GM18505 (cell line): ENCODE measurements at regions not wholly inside any gene's neighbourhood (a gene's known extent, or its start where the extent isn't known, plus 50 kb on each side); places are given as distances from the start of the nearest gene placed in this dataset.

Experiments used
- ATAC-seq: cut with Tn5 transposase; IDR thresholded peaks from one replicate; pipeline ENCODE4 v1.9.1; 2021; ENCODE audit not compliant: unreplicated experiment
- POLR2A ChIP-seq: IDR thresholded peaks from 4 replicates; pipeline ENCODE4 v1.6.1; 2011; ENCODE audit warnings: borderline replicate concordance; ENCODE audit not compliant: insufficient read depth, insufficient read length; ENCODE audit errors: extremely low read depth

GRCh38 chr4:58566260-58566659 is 1456.1 kb upstream of the IGFBP7 start:
- no peak for TF ChIP-seq POLR2A
- ATAC-seq = no peak

GRCh38 chr4:58564695-58565475 is 1454.7 kb upstream of the IGFBP7 start:
- TF ChIP-seq POLR2A = no peak
- no peak for ATAC-seq

- TF ChIP-seq POLR2A = no peak
- ATAC-seq = no peak
Observed at GRCh38 chr4:58561170-58561569, 1451.0 kb upstream of the IGFBP7 start.

- no peak for TF ChIP-seq POLR2A
- no peak for ATAC-seq
Observed at GRCh38 chr4:58560736-58561135, 1450.6 kb upstream of the IGFBP7 start.

GRCh38 chr4:58553679-58554078 is 1443.5 kb upstream of the IGFBP7 start:
- no peak for TF ChIP-seq POLR2A
- no peak for ATAC-seq

- no peak for TF ChIP-seq POLR2A
- ATAC-seq = no peak
Observed at GRCh38 chr4:58553031-58553430, 1442.8 kb upstream of the IGFBP7 start.

- ATAC-seq = no peak
Observed at GRCh38 chr4:58551676-58552075, 1441.5 kb upstream of the IGFBP7 start.

GRCh38 chr4:58543465-58543864 is 1433.3 kb upstream of the IGFBP7 start:
- no peak for ATAC-seq
- TF ChIP-seq POLR2A = no peak

More at GRCh38 chr4:58551676-58552075, 1441.5 kb upstream of the IGFBP7 start:
- TF ChIP-seq POLR2A = no peak

GRCh38 chr4:58541926-58542325 is 1431.7 kb upstream of the IGFBP7 start:
- ATAC-seq = no peak
- TF ChIP-seq POLR2A = no peak

GRCh38 chr4:58522765-58523382 is 1412.7 kb upstream of the IGFBP7 start:
- ATAC-seq = no peak
- no peak for TF ChIP-seq POLR2A

GRCh38 chr4:58515226-58515625 is 1405.0 kb upstream of the IGFBP7 start:
- no peak for ATAC-seq
- no peak for TF ChIP-seq POLR2A

- no peak for TF ChIP-seq POLR2A
Observed at GRCh38 chr4:58514299-58514698, 1404.1 kb upstream of the IGFBP7 start.

GRCh38 chr4:58510652-58511051 is 1400.5 kb upstream of the IGFBP7 start:
- ATAC-seq = no peak
- no peak for TF ChIP-seq POLR2A

More at GRCh38 chr4:58514299-58514698, 1404.1 kb upstream of the IGFBP7 start:
- ATAC-seq = no peak

- ATAC-seq = no peak
- TF ChIP-seq POLR2A = no peak
Observed at GRCh38 chr4:58507079-58507478, 1396.9 kb upstream of the IGFBP7 start.

GRCh38 chr4:58502839-58503238 is 1392.7 kb upstream of the IGFBP7 start:
- TF ChIP-seq POLR2A = no peak

GRCh38 chr4:58499182-58499581 is 1389.0 kb upstream of the IGFBP7 start:
- ATAC-seq = no peak

More at GRCh38 chr4:58502839-58503238, 1392.7 kb upstream of the IGFBP7 start:
- ATAC-seq = no peak

More at GRCh38 chr4:58499182-58499581, 1389.0 kb upstream of the IGFBP7 start:
- TF ChIP-seq POLR2A = no peak
